ENCODE measurements at regions not wholly inside any gene's neighbourhood (a gene's known extent, or its start where the extent isn't known, plus 50 kb on each side); places are given as distances from the start of the nearest gene placed in this dataset.

DNA sequence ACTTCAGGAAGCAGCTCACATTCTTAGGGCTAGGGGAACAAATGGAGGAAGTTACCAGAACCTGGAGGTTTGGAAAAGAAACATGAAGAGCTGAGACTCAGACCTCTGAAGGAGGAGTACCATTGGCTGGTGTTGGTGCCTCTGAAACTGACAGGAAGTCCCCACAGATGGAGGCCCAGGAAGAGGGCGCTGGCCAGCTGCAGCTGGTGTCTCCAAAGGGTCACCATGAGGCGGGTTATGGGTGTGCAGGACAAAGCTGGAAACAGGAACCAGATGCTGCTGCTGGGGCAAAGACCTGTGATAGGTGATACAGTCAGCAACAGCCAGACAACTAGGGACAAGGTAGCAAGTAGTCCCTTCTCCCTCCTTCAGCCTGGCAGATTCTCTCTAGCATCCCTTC is 136.5 kb upstream of the SERPINE2 start:
- H3K27ac Mint-ChIP-seq (ENCODE audit: unreplicated experiment) = no peak overlapping the region
- no peaks in the 10 kb centered on the region for H3K9me3 Mint-ChIP-seq (ENCODE audit: unreplicated experiment)
- no peak overlapping the region for H3K4me3 Mint-ChIP-seq (ENCODE audit: unreplicated experiment)
- H3K27me3 Mint-ChIP-seq (ENCODE audit: unreplicated experiment) = no peaks in the 10 kb centered on the region
- no peaks in the 10 kb centered on the region for H3K36me3 Mint-ChIP-seq (ENCODE audit: unreplicated experiment)
- DNase-seq (ENCODE audit: extremely low spot score, unreplicated experiment) = no peak
- peaks cover 6% of the 10 kb centered on the region for H3K4me1 Mint-ChIP-seq (ENCODE audit: unreplicated experiment)
- TF ChIP-seq, protein P1, sequence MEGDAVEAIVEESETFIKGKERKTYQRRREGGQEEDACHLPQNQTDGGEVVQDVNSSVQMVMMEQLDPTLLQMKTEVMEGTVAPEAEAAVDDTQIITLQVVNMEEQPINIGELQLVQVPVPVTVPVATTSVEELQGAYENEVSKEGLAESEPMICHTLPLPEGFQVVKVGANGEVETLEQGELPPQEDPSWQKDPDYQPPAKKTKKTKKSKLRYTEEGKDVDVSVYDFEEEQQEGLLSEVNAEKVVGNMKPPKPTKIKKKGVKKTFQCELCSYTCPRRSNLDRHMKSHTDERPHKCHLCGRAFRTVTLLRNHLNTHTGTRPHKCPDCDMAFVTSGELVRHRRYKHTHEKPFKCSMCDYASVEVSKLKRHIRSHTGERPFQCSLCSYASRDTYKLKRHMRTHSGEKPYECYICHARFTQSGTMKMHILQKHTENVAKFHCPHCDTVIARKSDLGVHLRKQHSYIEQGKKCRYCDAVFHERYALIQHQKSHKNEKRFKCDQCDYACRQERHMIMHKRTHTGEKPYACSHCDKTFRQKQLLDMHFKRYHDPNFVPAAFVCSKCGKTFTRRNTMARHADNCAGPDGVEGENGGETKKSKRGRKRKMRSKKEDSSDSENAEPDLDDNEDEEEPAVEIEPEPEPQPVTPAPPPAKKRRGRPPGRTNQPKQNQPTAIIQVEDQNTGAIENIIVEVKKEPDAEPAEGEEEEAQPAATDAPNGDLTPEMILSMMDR (IDR thresholded peaks at IDR 0.05) = no peak

- H3K27ac Mint-ChIP-seq (ENCODE audit: unreplicated experiment) = no peak overlapping the region
Observed at GRCh38 chr2:224174990-224175389, 135.9 kb upstream of the SERPINE2 start.

DNA sequence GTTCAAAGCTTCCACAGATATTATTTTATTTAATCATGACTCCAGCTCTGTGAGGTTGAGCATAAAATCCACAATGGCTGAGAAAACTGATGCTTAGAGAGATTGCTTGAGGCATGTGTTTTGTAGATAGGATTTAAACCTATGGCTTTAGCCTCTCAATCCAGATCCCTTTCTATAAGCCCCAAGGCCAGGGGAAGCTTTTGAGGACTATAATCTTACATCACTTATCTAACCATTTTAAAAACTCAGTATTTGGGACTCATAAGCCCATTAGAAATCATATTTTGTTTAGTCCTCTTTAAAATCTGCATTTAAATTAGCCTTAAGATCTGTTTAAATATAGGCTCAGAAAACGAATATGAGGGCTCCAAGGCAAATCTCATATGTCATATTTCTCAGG is 135.4 kb upstream of the SERPINE2 start:
- peaks cover 6% of the 10 kb centered on the region for H3K4me1 Mint-ChIP-seq (ENCODE audit: unreplicated experiment)
- H3K27ac Mint-ChIP-seq (ENCODE audit: unreplicated experiment) = no peak overlapping the region
- no peaks in the 10 kb centered on the region for H3K9me3 Mint-ChIP-seq (ENCODE audit: unreplicated experiment)
- H3K36me3 Mint-ChIP-seq (ENCODE audit: unreplicated experiment) = no peaks in the 10 kb centered on the region
- H3K27me3 Mint-ChIP-seq (ENCODE audit: unreplicated experiment) = no peaks in the 10 kb centered on the region
- DNase-seq (ENCODE audit: extremely low spot score, unreplicated experiment) = no peak
- TF ChIP-seq, protein P1 (IDR thresholded peaks at IDR 0.05) = no peak
- no peak overlapping the region for H3K4me3 Mint-ChIP-seq (ENCODE audit: unreplicated experiment)

More at GRCh38 chr2:224174990-224175389, 135.9 kb upstream of the SERPINE2 start:
- peaks cover 6% of the 10 kb centered on the region for H3K4me1 Mint-ChIP-seq (ENCODE audit: unreplicated experiment)
- DNase-seq (ENCODE audit: extremely low spot score, unreplicated experiment) = no peak
- no peaks in the 10 kb centered on the region for H3K36me3 Mint-ChIP-seq (ENCODE audit: unreplicated experiment)
- no peaks in the 10 kb centered on the region for H3K27me3 Mint-ChIP-seq (ENCODE audit: unreplicated experiment)
- no peak overlapping the region for H3K4me3 Mint-ChIP-seq (ENCODE audit: unreplicated experiment)
- TF ChIP-seq, protein P1 (IDR thresholded peaks at IDR 0.05) = no peak
- H3K9me3 Mint-ChIP-seq (ENCODE audit: unreplicated experiment) = no peaks in the 10 kb centered on the region

- H3K9me3 Mint-ChIP-seq (ENCODE audit: unreplicated experiment) = no peaks in the 10 kb centered on the region
- no peak for DNase-seq (ENCODE audit: extremely low spot score, unreplicated experiment)
- no peak overlapping the region for H3K27ac Mint-ChIP-seq (ENCODE audit: unreplicated experiment)
- no peaks in the 10 kb centered on the region for H3K27me3 Mint-ChIP-seq (ENCODE audit: unreplicated experiment)
- TF ChIP-seq, protein P1 (IDR thresholded peaks at IDR 0.05) = no peak
- H3K36me3 Mint-ChIP-seq (ENCODE audit: unreplicated experiment) = no peaks in the 10 kb centered on the region
- no peak overlapping the region for H3K4me3 Mint-ChIP-seq (ENCODE audit: unreplicated experiment)
- peaks cover 6% of the 10 kb centered on the region for H3K4me1 Mint-ChIP-seq (ENCODE audit: unreplicated experiment)
Observed at GRCh38 chr2:224173933-224174332, 134.8 kb upstream of the SERPINE2 start.

DNA sequence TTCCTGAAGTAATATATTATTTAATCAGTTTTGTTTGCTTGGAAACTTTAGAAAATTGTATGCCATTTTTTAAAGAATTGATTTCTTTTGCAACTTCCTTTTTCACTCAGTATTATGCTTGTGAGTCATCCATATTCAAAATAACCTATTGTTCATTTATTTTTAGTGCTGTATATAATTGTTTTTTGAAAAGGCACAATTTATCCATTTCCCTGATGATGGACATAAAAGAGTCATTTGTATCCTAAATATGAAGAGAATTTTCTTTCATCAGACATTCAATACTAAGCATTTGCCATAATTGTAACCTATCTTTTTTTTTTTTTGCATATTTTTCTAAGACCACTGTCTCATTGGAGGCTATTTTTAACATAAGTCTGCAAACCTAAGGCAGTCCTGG is 134.1 kb upstream of the SERPINE2 start:
- DNase-seq (ENCODE audit: extremely low spot score, unreplicated experiment) = no peak
- H3K27ac Mint-ChIP-seq (ENCODE audit: unreplicated experiment) = no peak overlapping the region
- H3K9me3 Mint-ChIP-seq (ENCODE audit: unreplicated experiment) = no peaks in the 10 kb centered on the region
- H3K27me3 Mint-ChIP-seq (ENCODE audit: unreplicated experiment) = no peaks in the 10 kb centered on the region
- TF ChIP-seq, protein P1 (IDR thresholded peaks at IDR 0.05) = no peak
- no peaks in the 10 kb centered on the region for H3K36me3 Mint-ChIP-seq (ENCODE audit: unreplicated experiment)
- H3K4me3 Mint-ChIP-seq (ENCODE audit: unreplicated experiment) = no peak overlapping the region
- H3K4me1 Mint-ChIP-seq (ENCODE audit: unreplicated experiment) = peaks cover 6% of the 10 kb centered on the region
